Cardiac muscle cell (in vitro differentiated cells and primary cell): ENCODE measurements at regions not wholly inside any gene's neighbourhood (a gene's known extent, or its start where the extent isn't known, plus 50 kb on each side); places are given as distances from the start of the nearest gene placed in this dataset.

ENCODE experiments used
- DNase-seq, 2 donors: peaks; one replicate each; pipeline versions ENCODE4 v3.0.0 to v3.0.0-alpha.2; 2010 to 2017; ENCODE audit warnings: low read depth in 1 of 2, low spot score in 1 of 2
- H3K27ac ChIP-seq: fragments of 200-600 bp; sonication (generic); 2 replicates; pipeline ENCODE4 v1.5.1; 2016
- H3K27me3 ChIP-seq: fragments of 200-600 bp; sonication (generic); 2 replicates; pipeline ENCODE4 v1.6.0; 2016; ENCODE audit warnings: control low read depth
- H3K36me3 ChIP-seq: fragments of 200-600 bp; sonication (generic); 2 replicates; pipeline ENCODE4 v1.5.1; 2016; ENCODE audit warnings: control low read depth
- H3K4me1 ChIP-seq: fragments of 200-600 bp; sonication (generic); 2 replicates; pipeline ENCODE4 v1.8.1; 2017; ENCODE audit warnings: low read depth, mild to moderate bottlenecking, mixed run types
- H3K4me3 ChIP-seq: fragments of 200-600 bp; sonication (generic); 2 replicates; pipeline ENCODE4 v1.5.1; 2016; ENCODE audit warnings: mild to moderate bottlenecking
- H3K9me3 ChIP-seq: fragments of 200-600 bp; sonication (generic); 2 replicates; pipeline ENCODE4 v1.5.1; 2017; ENCODE audit warnings: low read depth, mild to moderate bottlenecking, control low read depth
- TF ChIP-seq, protein P1 (sequence below): IDR thresholded peaks from 2 replicates; pipeline ENCODE4 v1.5.1; 2012; ENCODE audit warnings: low read depth, mild to moderate bottlenecking, low read length

DNA sequence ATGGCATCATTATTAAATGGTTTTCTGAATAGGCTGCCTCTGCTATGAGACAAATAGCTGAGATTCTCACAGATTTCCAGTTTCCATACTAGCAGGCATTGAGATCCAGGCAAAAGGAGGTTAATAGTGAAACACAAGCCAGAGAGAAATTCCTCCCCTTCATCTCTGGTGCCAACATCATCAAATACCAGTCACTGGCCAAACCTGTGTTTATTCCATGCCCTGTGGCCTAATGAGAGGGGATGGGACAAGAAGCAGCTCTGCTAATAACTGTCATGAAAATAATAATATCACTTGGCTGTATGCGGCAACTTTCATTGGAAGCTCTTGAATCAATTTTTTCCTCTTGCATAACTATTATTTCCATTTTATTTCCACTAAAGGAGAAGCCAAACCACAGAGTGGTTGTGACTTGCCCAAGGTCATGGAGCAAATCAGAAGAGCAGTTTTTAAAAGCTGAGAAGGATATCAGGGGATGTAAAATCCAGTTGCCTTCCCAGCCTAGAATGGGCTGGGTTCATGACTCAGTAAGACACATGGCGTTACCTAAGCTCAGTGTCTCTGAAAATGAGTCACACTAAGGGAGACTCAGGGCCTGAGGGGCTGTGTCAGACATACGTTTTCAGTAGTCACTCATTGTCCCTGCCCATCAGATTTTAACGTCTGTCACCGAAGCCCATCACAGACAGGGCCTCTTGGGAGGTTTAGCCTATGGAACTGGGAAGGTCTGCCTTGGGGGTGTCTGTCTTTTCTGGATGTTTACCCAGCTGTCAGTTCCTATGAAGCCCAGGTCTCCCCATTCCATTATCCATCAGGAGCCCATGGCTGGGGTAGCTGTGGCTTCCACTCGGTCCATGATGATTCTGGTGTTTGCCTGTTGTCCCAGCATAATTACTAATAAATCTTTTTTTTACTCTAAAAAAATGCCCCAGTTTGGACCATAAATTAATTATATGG is 208.8 kb upstream of the EEA1 start:
- no peaks in the 10 kb centered on the region for H3K36me3 ChIP-seq
- no peaks in the 10 kb centered on the region for H3K27me3 ChIP-seq
- no peaks in the 10 kb centered on the region for H3K4me1 ChIP-seq
- TF ChIP-seq, protein P1, sequence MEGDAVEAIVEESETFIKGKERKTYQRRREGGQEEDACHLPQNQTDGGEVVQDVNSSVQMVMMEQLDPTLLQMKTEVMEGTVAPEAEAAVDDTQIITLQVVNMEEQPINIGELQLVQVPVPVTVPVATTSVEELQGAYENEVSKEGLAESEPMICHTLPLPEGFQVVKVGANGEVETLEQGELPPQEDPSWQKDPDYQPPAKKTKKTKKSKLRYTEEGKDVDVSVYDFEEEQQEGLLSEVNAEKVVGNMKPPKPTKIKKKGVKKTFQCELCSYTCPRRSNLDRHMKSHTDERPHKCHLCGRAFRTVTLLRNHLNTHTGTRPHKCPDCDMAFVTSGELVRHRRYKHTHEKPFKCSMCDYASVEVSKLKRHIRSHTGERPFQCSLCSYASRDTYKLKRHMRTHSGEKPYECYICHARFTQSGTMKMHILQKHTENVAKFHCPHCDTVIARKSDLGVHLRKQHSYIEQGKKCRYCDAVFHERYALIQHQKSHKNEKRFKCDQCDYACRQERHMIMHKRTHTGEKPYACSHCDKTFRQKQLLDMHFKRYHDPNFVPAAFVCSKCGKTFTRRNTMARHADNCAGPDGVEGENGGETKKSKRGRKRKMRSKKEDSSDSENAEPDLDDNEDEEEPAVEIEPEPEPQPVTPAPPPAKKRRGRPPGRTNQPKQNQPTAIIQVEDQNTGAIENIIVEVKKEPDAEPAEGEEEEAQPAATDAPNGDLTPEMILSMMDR: no peak
- DNase-seq: peak in 1 of 2 donors; percentile 54
- H3K27ac ChIP-seq: no peak overlapping the region
- H3K9me3 ChIP-seq: no peaks in the 10 kb centered on the region
- no peak overlapping the region for H3K4me3 ChIP-seq

DNA sequence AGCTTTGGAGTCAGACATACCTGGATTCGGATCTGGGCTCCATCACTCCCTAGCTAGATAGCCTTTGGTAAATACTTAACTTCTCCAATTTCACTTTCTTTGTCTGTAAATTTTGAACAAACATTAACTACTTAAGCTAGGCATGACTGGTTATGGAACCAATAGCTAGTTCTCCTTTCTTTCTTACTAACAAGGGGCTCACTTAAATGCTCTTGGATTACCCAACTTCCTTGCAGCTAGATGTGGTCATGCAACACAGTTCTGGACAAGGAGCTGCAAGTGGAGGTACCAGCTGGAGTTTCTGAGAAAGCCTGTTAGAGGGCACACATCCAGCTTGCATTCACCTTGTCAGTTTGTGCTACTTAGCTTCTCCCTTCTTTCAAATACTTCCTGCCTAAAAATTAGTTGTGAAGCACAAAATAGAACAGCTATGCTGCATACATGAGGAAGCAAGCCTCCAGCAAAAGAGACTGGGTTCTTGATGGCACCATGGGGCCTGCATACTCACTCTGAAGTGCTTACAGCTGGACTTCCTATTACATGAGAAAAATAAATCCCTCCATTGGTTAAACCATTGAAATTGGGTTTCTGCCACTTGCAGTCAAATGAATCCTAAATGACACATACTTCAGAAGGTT is 210.1 kb upstream of the EEA1 start:
- DNase-seq: no peak
- Histone ChIP-seq H3K4me3 (no peak overlapping the region), H3K27me3 (no peaks in the 10 kb centered on the region), H3K36me3 (no peaks in the 10 kb centered on the region), H3K9me3 (no peaks in the 10 kb centered on the region), H3K27ac (no peak overlapping the region), H3K4me1 (no peaks in the 10 kb centered on the region)
- TF ChIP-seq, protein P1: no peak

DNA sequence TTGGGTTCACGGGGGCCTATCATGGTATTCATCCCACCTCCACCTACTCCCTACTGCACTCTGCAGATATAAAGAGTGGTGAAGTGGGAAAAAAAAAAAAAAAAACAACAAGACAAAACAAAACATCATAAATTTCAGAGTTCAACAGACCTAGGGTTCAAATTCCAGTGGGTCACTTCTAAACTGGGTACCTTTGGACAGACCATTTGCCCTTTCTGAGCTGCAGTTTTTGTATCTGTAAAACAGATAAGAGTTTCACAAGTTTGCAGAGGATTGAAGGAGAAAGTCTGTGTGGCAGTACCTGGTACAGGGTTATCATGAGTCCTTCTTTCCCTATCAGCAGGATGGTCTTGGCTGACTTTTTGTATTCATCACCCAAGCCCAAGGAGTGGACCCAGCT is 211.2 kb upstream of the EEA1 start:
- no peaks in the 10 kb centered on the region for H3K36me3 ChIP-seq

DNA sequence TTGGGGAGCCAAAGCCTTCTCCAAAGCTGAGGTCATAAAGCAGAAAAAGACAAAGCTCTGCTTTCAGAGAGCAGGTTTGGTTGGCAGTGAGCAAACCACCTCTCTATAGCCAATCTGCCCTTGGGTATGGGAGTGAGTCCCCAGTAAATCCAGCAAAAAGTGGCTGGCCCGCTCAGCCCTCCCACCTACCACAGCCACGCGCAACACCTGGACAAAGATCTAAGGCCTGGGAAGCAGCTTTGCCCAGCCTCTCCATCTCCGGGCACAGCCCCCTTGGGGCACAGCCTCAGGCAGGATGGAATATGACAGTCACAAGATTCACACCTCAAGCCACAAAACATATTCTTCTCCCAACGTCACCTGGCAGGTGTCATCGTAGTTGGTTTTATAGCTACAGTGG is 211.7 kb upstream of the EEA1 start:
- Histone ChIP-seq H3K27me3 (no peaks in the 10 kb centered on the region), H3K27ac (no peak overlapping the region), H3K4me3 (no peak overlapping the region), H3K36me3 (no peaks in the 10 kb centered on the region), H3K4me1 (no peaks in the 10 kb centered on the region), H3K9me3 (no peaks in the 10 kb centered on the region)
- no peak for DNase-seq
- TF ChIP-seq, protein P1: no peak

More for the DNA sequence above, 211.2 kb upstream of the EEA1 start:
- Histone ChIP-seq H3K27me3 (no peaks in the 10 kb centered on the region), H3K9me3 (no peaks in the 10 kb centered on the region), H3K27ac (no peak overlapping the region), H3K4me3 (no peak overlapping the region), H3K4me1 (no peaks in the 10 kb centered on the region)
- no peak for DNase-seq
- TF ChIP-seq, protein P1: no peak

DNA sequence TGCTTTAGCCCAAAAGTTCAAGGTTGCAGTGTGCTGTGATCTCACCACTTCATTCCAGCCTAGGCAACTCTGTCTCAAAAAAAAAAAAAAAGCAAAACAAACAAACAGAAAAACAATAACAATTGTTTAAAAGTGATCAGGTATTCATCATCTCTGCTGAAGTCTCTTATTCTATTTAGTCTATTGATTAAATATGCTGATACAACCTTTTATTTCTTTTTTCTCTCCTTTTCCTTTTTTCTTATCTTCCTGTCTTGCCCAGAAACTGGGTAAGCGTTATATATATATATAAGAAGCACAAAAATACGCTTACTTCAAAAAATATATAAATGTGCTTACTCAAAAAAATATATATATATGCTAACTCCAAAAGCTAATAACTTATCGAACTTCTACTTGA is 213.8 kb upstream of the EEA1 start:
- Histone ChIP-seq H3K36me3 (no peaks in the 10 kb centered on the region), H3K4me3 (no peak overlapping the region), H3K9me3 (no peaks in the 10 kb centered on the region), H3K4me1 (no peaks in the 10 kb centered on the region), H3K27me3 (no peaks in the 10 kb centered on the region), H3K27ac (no peak overlapping the region)
- DNase-seq: no peak
- TF ChIP-seq, protein P1: no peak
